ENCODE measurements at regions not wholly inside any gene's neighbourhood (a gene's known extent, or its start where the extent isn't known, plus 50 kb on each side); places are given as distances from the start of the nearest gene placed in this dataset.

- Histone ChIP-seq H3K9me2 (ENCODE audit: insufficient read depth, low read length) (no peaks in the 10 kb centered on the region), H3K4me3 (ENCODE audit: low read depth, low read length, poor library complexity, severe bottlenecking) (no peak overlapping the region), H3K4me1 (ENCODE audit: insufficient read depth, low read length, poor library complexity, severe bottlenecking) (no peaks in the 10 kb centered on the region), H3K79me2 (ENCODE audit: insufficient read depth, low read depth, low read length) (no peaks in the 10 kb centered on the region), H3K36me3 (ENCODE audit: insufficient read depth, low read length) (no peaks in the 10 kb centered on the region), H3K4me2 (ENCODE audit: low read length) (no peak overlapping the region), H2AFZ (ENCODE audit: low read length) (no peak overlapping the region), H3K27ac (ENCODE audit: low read depth, low read length, poor library complexity, severe bottlenecking) (no peak overlapping the region), H4K20me1 (ENCODE audit: insufficient read depth, low read length) (no peaks in the 10 kb centered on the region), H3K9me3 (ENCODE audit: low read length) (no peaks in the 10 kb centered on the region)
- intact Hi-C loops (cut with micrococcal nuclease; ENCODE audit: unreplicated experiment): no loop called here
- BruUV-seq (replicated peaks): no TSS peak
- TF ChIP-seq CTCF (conservative IDR thresholded peaks at IDR 0.05; ENCODE audit: low read length): no peak
- no peak for TF ChIP-seq EZH2phosphoT487 (IDR thresholded peaks at IDR 0.05; ENCODE audit: borderline replicate concordance, low read depth, low read length)
- DNase-seq (ENCODE audit: low spot score): no peak
- POLR2A ChIA-PET: no interaction called here
- CTCF ChIA-PET (ENCODE audit: unreplicated experiment): no interaction called here
Measured at GRCh38 chr9:85223506-85224125, 518.1 kb downstream of the AGTPBP1 start.

- POLR2A ChIA-PET: no interaction called here
- no peaks in the 10 kb centered on the region for H4K20me1 ChIP-seq (ENCODE audit: insufficient read depth, low read length)
- no peak for DNase-seq (ENCODE audit: low spot score)
- no peaks in the 10 kb centered on the region for H3K9me2 ChIP-seq (ENCODE audit: insufficient read depth, low read length)
- H3K9me3 ChIP-seq (ENCODE audit: low read length): no peaks in the 10 kb centered on the region
- H3K27ac ChIP-seq (ENCODE audit: low read depth, low read length, poor library complexity, severe bottlenecking): no peak overlapping the region
- CTCF ChIA-PET (ENCODE audit: unreplicated experiment): no interaction called here
- intact Hi-C loops (cut with micrococcal nuclease; ENCODE audit: unreplicated experiment): no loop called here
- H2AFZ ChIP-seq (ENCODE audit: low read length): no peak overlapping the region
- no peak overlapping the region for H3K4me3 ChIP-seq (ENCODE audit: low read depth, low read length, poor library complexity, severe bottlenecking)
- H3K4me1 ChIP-seq (ENCODE audit: insufficient read depth, low read length, poor library complexity, severe bottlenecking): no peaks in the 10 kb centered on the region
- no peak for TF ChIP-seq EZH2phosphoT487 (IDR thresholded peaks at IDR 0.05; ENCODE audit: borderline replicate concordance, low read depth, low read length)
- no peak for TF ChIP-seq CTCF (conservative IDR thresholded peaks at IDR 0.05; ENCODE audit: low read length)
- no peak overlapping the region for H3K4me2 ChIP-seq (ENCODE audit: low read length)
- no peaks in the 10 kb centered on the region for H3K36me3 ChIP-seq (ENCODE audit: insufficient read depth, low read length)
- no peaks in the 10 kb centered on the region for H3K79me2 ChIP-seq (ENCODE audit: insufficient read depth, low read depth, low read length)
- no TSS peak for BruUV-seq (replicated peaks)
Measured at GRCh38 chr9:85216601-85217000, 525.2 kb downstream of the AGTPBP1 start.

GRCh38 chr9:85215961-85216360 is 525.8 kb downstream of the AGTPBP1 start:
- Histone ChIP-seq H3K4me3 (ENCODE audit: low read depth, low read length, poor library complexity, severe bottlenecking) (no peak overlapping the region), H3K4me1 (ENCODE audit: insufficient read depth, low read length, poor library complexity, severe bottlenecking) (no peaks in the 10 kb centered on the region), H3K27ac (ENCODE audit: low read depth, low read length, poor library complexity, severe bottlenecking) (no peak overlapping the region), H3K79me2 (ENCODE audit: insufficient read depth, low read depth, low read length) (no peaks in the 10 kb centered on the region), H3K9me2 (ENCODE audit: insufficient read depth, low read length) (no peaks in the 10 kb centered on the region), H3K4me2 (ENCODE audit: low read length) (no peak overlapping the region), H3K9me3 (ENCODE audit: low read length) (no peaks in the 10 kb centered on the region), H2AFZ (ENCODE audit: low read length) (no peak overlapping the region), H4K20me1 (ENCODE audit: insufficient read depth, low read length) (no peaks in the 10 kb centered on the region), H3K36me3 (ENCODE audit: insufficient read depth, low read length) (no peaks in the 10 kb centered on the region)
- no peak for TF ChIP-seq EZH2phosphoT487 (IDR thresholded peaks at IDR 0.05; ENCODE audit: borderline replicate concordance, low read depth, low read length)
- no peak for TF ChIP-seq CTCF (conservative IDR thresholded peaks at IDR 0.05; ENCODE audit: low read length)
- no TSS peak for BruUV-seq (replicated peaks)
- intact Hi-C loops (cut with micrococcal nuclease; ENCODE audit: unreplicated experiment): no loop called here
- POLR2A ChIA-PET: no interaction called here
- DNase-seq (ENCODE audit: low spot score): no peak
- CTCF ChIA-PET (ENCODE audit: unreplicated experiment): no interaction called here
